Activated B cell treated with CpG ODN at 0.5 μM for 24 hours (primary cell): ENCODE measurements at regions not wholly inside any gene's neighbourhood (a gene's known extent, or its start where the extent isn't known, plus 50 kb on each side); places are given as distances from the start of the nearest gene placed in this dataset.

Source experiments
- ATAC-seq: fragments of 200-7000 bp; cut with Tn5 transposase; one replicate; pipeline ENCODE4 v1.10.0; 2021; ENCODE audit warnings: low read depth, mild to moderate bottlenecking, moderate library complexity
- CTCF ChIA-PET: fragments of 350-600 bp; sonication (Branson Sonifier 250); formaldehyde crosslinking; loops from one replicate; lab custom pipeline; 2021; ENCODE audit warnings: antibody characterized with exemption; lab: Charles Lee
- POLR2A ChIA-PET: fragments of 350-600 bp; sonication (Branson Sonifier 250); formaldehyde crosslinking; loops from one replicate; lab custom pipeline; 2021; ENCODE audit warnings: antibody characterized with exemption; lab: Charles Lee
- DNase-seq: peaks from one replicate; pipeline ENCODE4 v3.0.0; 2022
- H3K27ac Mint-ChIP-seq: one replicate; pipeline ENCODE4 v1.8.0; 2020; ENCODE audit warnings: mixed read lengths
- H3K27me3 Mint-ChIP-seq: one replicate; pipeline ENCODE4 v1.8.0; 2021; ENCODE audit warnings: mixed read lengths
- H3K36me3 Mint-ChIP-seq: one replicate; pipeline ENCODE4 v1.8.0; 2021; ENCODE audit warnings: low read depth, mixed read lengths
- H3K4me1 Mint-ChIP-seq: one replicate; pipeline ENCODE4 v1.8.0; 2021; ENCODE audit warnings: mixed read lengths
- H3K4me3 Mint-ChIP-seq: one replicate; pipeline ENCODE4 v1.8.0; 2020; ENCODE audit warnings: mild to moderate bottlenecking, mixed read lengths
- H3K9me3 Mint-ChIP-seq: one replicate; pipeline ENCODE4 v1.8.0; 2020; ENCODE audit warnings: mixed read lengths
- intact Hi-C: fragments of 100-400 bp; cut with micrococcal nuclease; formaldehyde crosslinking; loops from one replicate; pipeline ENCODE4 v1.15.1; 2024
- TF ChIP-seq, protein P1 (sequence below): fragments of 200-600 bp; IDR thresholded peaks from one replicate; pipeline ENCODE4 v1.8.0; 2022; ENCODE audit warnings: antibody characterized with exemption, mild to moderate bottlenecking

DNA sequence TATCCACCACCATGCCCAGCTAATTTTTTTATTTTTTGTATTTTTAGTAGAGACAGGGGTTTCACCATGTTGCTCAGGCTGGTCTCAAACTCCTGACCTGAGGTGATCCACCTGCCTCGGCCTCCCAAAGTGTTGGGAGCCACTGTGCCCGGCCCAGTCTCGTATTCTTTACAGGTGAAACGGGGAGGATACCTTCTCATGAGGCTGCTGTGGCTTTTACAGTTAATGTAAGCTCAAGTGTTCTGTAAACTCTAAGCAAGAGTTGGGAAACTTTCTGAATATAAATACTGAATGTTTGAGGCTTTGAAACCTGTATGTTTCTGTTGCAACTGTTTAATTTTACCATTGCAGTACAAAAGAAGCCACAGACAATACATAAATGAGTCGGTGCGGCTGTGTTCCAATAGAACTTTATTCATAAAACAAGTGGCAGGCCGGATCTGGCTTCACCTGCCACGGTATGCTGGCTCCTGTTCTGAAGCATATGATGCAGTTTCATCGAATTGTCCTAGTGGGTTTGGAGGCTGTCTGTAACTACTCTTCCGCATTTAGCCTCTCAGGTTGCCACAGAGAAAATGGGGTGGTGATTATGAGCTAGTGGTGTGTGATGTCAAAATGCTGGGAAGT, 192.5 kb upstream of the ZFP64 start:
- ATAC-seq, result no peak
- no peak overlapping the region for H3K27ac Mint-ChIP-seq
- H3K4me1 Mint-ChIP-seq, result no peaks in the 10 kb centered on the region
- ChIA-PET POLR2A (no interaction called here), CTCF (interaction anchor here (0.6 kb wide), 1 partner anchor 26 kb away, joined by 3 read pairs; no protein-coding TSS in a partner anchor)
- no peak overlapping the region for H3K4me3 Mint-ChIP-seq
- peaks cover 2% of the 10 kb centered on the region for H3K27me3 Mint-ChIP-seq
- no peaks in the 10 kb centered on the region for H3K36me3 Mint-ChIP-seq
- DNase-seq, result no peak
- intact Hi-C loops, result no loop called here
- TF ChIP-seq, protein P1, sequence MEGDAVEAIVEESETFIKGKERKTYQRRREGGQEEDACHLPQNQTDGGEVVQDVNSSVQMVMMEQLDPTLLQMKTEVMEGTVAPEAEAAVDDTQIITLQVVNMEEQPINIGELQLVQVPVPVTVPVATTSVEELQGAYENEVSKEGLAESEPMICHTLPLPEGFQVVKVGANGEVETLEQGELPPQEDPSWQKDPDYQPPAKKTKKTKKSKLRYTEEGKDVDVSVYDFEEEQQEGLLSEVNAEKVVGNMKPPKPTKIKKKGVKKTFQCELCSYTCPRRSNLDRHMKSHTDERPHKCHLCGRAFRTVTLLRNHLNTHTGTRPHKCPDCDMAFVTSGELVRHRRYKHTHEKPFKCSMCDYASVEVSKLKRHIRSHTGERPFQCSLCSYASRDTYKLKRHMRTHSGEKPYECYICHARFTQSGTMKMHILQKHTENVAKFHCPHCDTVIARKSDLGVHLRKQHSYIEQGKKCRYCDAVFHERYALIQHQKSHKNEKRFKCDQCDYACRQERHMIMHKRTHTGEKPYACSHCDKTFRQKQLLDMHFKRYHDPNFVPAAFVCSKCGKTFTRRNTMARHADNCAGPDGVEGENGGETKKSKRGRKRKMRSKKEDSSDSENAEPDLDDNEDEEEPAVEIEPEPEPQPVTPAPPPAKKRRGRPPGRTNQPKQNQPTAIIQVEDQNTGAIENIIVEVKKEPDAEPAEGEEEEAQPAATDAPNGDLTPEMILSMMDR, result no peak
- peaks cover 4% of the 10 kb centered on the region for H3K9me3 Mint-ChIP-seq

DNA sequence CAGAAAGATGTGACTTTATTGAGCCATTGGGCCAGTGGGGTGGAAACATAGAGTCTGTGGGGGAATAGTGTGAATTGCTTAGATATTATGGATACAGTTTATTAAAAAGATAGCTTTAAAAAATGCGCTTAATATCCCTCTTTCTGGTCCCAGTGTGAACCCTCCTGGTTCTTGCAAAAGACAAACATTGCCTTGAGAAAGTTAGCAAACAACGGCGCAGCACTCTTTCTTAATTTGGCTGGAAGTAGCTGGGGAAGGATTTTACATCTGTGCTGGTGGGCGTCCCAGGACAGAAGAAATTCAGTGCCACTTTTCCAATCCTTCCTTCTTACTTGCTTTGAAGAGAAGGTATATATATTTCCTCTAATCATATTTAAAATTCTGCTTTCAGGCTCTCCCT, 191.4 kb upstream of the ZFP64 start:
- H3K27ac Mint-ChIP-seq, result no peak overlapping the region
- H3K4me1 Mint-ChIP-seq, result no peaks in the 10 kb centered on the region
- no peak for DNase-seq
- TF ChIP-seq, protein P1, result no peak
- ATAC-seq, result no peak
- POLR2A ChIA-PET, result no interaction called here
- intact Hi-C loops, result no loop called here
- peaks cover 4% of the 10 kb centered on the region for H3K9me3 Mint-ChIP-seq
- no peak overlapping the region for H3K4me3 Mint-ChIP-seq
- CTCF ChIA-PET, result interaction anchor here (0.7 to 1.5 kb wide), 3 partner anchors 71 to 254 kb away, joined by 3 to 4 read pairs (median 3); no protein-coding TSS in a partner anchor
- H3K36me3 Mint-ChIP-seq, result no peaks in the 10 kb centered on the region
- H3K27me3 Mint-ChIP-seq, result peaks cover 2% of the 10 kb centered on the region

DNA sequence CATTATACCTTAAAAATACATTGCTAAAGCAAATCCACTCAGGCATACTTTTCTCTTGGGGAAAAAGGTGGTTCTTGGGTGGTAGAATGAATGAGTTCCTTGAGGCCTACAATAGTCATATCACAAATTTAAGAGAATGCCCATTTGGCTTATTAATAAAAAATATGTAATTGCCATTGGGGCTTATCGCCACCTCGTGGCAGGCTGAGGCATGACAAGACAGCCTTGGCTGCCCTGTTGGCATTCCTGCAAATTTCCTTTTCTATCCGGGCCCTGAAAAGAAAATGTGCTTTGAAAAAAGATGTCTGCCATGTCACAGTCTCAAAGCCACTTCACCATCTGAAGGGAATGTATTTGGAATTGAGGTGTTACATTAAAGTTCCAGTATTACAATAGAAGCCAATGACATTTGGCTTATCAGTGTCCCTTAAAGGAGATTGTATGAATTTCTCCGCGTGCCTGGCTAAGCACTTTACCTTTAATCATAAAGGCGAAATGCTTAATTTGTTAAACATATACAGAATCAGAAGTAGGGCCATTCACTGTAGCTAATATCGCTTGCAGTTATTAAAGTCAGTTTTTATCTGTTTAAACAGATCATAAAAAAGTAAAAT, 188.3 kb upstream of the ZFP64 start:
- CTCF ChIA-PET, result interaction anchor here (0.8 to 1.1 kb wide), 3 partner anchors 67 to 1392 kb away, joined by 3 to 4 read pairs (median 4); no protein-coding TSS in a partner anchor
- H3K4me1 Mint-ChIP-seq, result no peaks in the 10 kb centered on the region
- peaks cover 2% of the 10 kb centered on the region for H3K27me3 Mint-ChIP-seq
- POLR2A ChIA-PET, result no interaction called here
- intact Hi-C loops, result loop anchor here (1.0 kb wide), 2 partner anchors 68 to 1393 kb away; no protein-coding TSS in a partner anchor
- ATAC-seq, result no peak
- no peak for DNase-seq
- H3K36me3 Mint-ChIP-seq, result no peaks in the 10 kb centered on the region
- no peak overlapping the region for H3K27ac Mint-ChIP-seq
- H3K9me3 Mint-ChIP-seq, result peaks cover 4% of the 10 kb centered on the region
- no peak overlapping the region for H3K4me3 Mint-ChIP-seq
- TF ChIP-seq, protein P1, result peak; percentile 73

DNA sequence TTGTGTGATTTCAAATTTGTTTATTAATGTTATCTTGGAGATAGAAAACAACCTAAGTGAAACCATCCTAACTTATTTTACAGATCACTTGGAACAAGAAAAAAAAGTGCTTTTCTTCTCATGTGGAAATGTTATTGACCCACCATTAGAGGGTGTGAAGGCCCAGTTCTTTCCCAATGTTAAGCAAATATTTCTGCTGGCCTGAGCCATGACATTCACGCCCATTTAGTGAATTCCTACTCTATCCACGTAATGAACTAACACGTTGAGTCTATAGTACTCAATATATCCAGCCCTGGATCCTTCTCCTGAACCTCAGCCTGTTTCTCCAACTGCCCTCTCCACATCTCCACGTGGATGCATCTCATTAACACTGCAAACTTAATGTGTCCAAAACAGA, 180.6 kb upstream of the ZFP64 start:
- ChIA-PET CTCF (no interaction called here), POLR2A (no interaction called here)
- ATAC-seq (no peak), DNase-seq (no peak)
- no peak overlapping the region for H3K27ac Mint-ChIP-seq
- H3K4me3 Mint-ChIP-seq, result no peak overlapping the region
- H3K4me1 Mint-ChIP-seq, result no peaks in the 10 kb centered on the region
- TF ChIP-seq, protein P1, result no peak
- peaks cover 2% of the 10 kb centered on the region for H3K27me3 Mint-ChIP-seq
- intact Hi-C loops, result no loop called here
- H3K36me3 Mint-ChIP-seq, result no peaks in the 10 kb centered on the region
- no peaks in the 10 kb centered on the region for H3K9me3 Mint-ChIP-seq

DNA sequence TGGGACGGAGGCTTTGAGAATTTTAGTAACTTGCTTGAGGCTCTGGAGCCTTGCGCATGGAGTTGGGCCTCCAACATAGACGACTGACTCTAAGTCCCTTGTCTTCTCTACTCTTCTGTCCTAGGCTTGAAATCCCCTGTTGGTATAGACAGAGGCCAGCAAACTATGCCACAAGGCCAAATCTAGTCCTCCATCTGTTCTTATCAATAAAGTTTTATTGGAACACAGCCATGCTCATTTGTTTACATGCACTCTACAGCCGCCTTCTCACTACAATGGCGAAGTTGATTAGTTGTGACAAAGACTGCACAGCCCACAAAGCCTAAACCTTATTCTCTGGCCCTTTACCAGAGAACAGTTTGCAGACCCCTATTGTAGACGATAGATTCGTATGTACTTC, 174.1 kb upstream of the ZFP64 start:
- Mint-ChIP-seq H3K4me1 (no peaks in the 10 kb centered on the region), H3K9me3 (no peaks in the 10 kb centered on the region), H3K27ac (no peak overlapping the region), H3K4me3 (no peak overlapping the region), H3K27me3 (peaks cover 9% of the 10 kb centered on the region), H3K36me3 (no peaks in the 10 kb centered on the region)
- ChIA-PET POLR2A (no interaction called here), CTCF (no interaction called here)
- intact Hi-C loops, result no loop called here
- TF ChIP-seq, protein P1, result no peak
- ATAC-seq, result no peak
- no peak for DNase-seq
